Bronchial epithelial cell (primary cell): ENCODE measurements at regions not wholly inside any gene's neighbourhood (a gene's known extent, or its start where the extent isn't known, plus 50 kb on each side); places are given as distances from the start of the nearest gene placed in this dataset.

Experiments used
- DNase-seq: peaks from one replicate; pipeline ENCODE4 v3.0.0-alpha.2; 2010; ENCODE audit warnings: low read depth
- FAIRE-seq: peaks from 2 replicates; lab custom pipeline; 2011; peaks lifted over from hg19 to GRCh38; lab: Jason Lieb, UNC
- H3K27me3 ChIP-seq: 2 replicates; pipeline ENCODE4 v1.5.1; 2011; ENCODE audit warnings: low read length; ENCODE audit not compliant: control insufficient read depth, insufficient read depth
- H3K36me3 ChIP-seq: 2 replicates; pipeline ENCODE4 v1.5.1; 2011; ENCODE audit warnings: low read length; ENCODE audit not compliant: control insufficient read depth, insufficient read depth
- H3K4me3 ChIP-seq: 2 replicates; pipeline ENCODE4 v1.5.1; 2011; ENCODE audit warnings: mild to moderate bottlenecking, low read depth, low read length, control low read depth
- CTCF ChIP-seq: IDR thresholded peaks from 2 replicates; pipeline ENCODE4 v1.5.1; 2011; ENCODE audit warnings: mild to moderate bottlenecking, moderate library complexity, low read length, control low read depth, inconsistent platforms; ENCODE audit not compliant: insufficient read depth, severe bottlenecking

GRCh38 chr2:100660851-100661584 is 98.2 kb downstream of the PDCL3 start:
- Histone ChIP-seq H3K27me3 (no peaks in the 10 kb centered on the region), H3K4me3 (no peak overlapping the region), H3K36me3 (no peaks in the 10 kb centered on the region)
- DNase-seq = no peak
- no peak for TF ChIP-seq CTCF
- FAIRE-seq = no peak

GRCh38 chr2:100662866-100663265 is 100.1 kb downstream of the PDCL3 start:
- H3K36me3 ChIP-seq = no peaks in the 10 kb centered on the region
- FAIRE-seq (no peak), DNase-seq (no peak)
- TF ChIP-seq CTCF = no peak
- H3K4me3 ChIP-seq = no peak overlapping the region
- no peaks in the 10 kb centered on the region for H3K27me3 ChIP-seq

- H3K4me3 ChIP-seq = no peak overlapping the region
- no peaks in the 10 kb centered on the region for H3K36me3 ChIP-seq
- DNase-seq (no peak), FAIRE-seq (no peak)
- TF ChIP-seq CTCF = no peak
- H3K27me3 ChIP-seq = no peaks in the 10 kb centered on the region
These were observed 101.4 kb downstream of the PDCL3 start for GRCh38 chr2:100664021-100664755.

GRCh38 chr2:100664756-100665101 is 101.9 kb downstream of the PDCL3 start:
- DNase-seq (no peak), FAIRE-seq (no peak)
- Histone ChIP-seq H3K36me3 (no peaks in the 10 kb centered on the region), H3K27me3 (no peaks in the 10 kb centered on the region), H3K4me3 (no peak overlapping the region)
- no peak for TF ChIP-seq CTCF

GRCh38 chr2:100666996-100667395 is 104.2 kb downstream of the PDCL3 start:
- DNase-seq = peak; percentile 12
- Histone ChIP-seq H3K36me3 (no peaks in the 10 kb centered on the region), H3K27me3 (no peaks in the 10 kb centered on the region), H3K4me3 (no peak overlapping the region)
- no peak for FAIRE-seq
- TF ChIP-seq CTCF = no peak

- DNase-seq (no peak), FAIRE-seq (no peak)
- no peak overlapping the region for H3K4me3 ChIP-seq
- no peak for TF ChIP-seq CTCF
- H3K36me3 ChIP-seq = no peaks in the 10 kb centered on the region
- no peaks in the 10 kb centered on the region for H3K27me3 ChIP-seq
These were observed 105.0 kb downstream of the PDCL3 start for GRCh38 chr2:100667801-100668200.
